GM18502 (cell line): ENCODE measurements at regions not wholly inside any gene's neighbourhood (a gene's known extent, or its start where the extent isn't known, plus 50 kb on each side); places are given as distances from the start of the nearest gene placed in this dataset.

ENCODE experiments used
- ATAC-seq: cut with Tn5 transposase; IDR thresholded peaks from one replicate; pipeline ENCODE4 v1.9.1; 2021; ENCODE audit warnings: mild to moderate bottlenecking; ENCODE audit not compliant: unreplicated experiment, poor library complexity

DNA sequence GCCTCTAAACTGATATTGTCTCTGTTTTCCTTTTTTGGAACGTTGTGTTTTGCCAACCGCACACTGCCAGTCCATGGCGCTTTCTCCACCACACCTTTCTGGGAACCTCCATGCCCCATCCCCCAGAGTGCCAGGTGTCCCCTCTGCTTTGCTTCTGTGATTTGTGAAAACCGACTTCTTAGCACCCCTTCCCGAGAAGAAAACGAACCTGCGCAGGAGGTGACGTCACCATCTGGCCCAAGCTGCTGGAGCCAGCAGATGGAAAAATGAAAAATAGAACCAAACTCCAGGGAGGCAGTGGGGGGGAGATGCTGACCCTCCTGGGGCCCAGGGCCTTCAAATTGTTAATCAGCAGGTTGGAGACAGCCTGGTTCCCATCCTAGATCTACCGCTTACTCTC, 103.8 kb downstream of the HTR5A start:
- no peak for ATAC-seq

DNA sequence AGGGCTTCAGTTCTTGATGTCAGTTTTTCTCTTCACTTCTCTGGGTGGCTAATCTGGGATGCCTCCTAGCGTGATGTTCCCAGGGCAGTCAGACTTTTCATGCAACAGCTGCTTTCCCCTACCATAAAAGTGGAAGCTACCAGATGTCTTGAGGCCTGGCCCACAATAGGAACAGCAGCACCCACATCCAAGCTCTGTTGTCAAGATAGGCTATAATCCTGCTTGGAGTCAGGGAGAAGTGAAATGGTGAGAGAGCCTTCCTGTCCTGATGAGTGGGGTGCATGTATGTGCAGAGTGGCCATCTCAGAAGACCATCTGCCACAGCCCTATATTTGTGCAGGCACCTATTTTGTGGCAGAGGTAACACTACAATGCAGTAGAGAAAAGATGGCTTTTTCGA, 108.0 kb downstream of the HTR5A start:
- ATAC-seq, result no peak

DNA sequence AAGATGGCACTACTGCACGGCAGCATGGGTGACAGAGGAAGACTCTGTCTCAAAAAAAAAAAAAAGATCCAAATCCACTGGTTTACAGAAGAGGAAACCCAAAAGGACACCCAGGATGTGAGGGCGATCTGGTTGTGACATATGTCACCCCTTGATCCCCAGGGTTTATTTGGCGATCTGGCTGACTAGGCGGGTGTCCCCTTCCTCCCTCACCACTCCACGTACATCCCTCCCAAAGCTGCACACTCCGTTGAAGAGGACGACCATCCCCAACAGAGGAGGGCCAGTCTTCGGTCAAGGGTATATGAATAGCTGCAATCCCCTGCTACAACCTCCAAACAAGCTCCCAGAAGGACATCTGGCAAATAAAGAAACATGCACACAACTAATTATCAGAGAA, 111.6 kb downstream of the HTR5A start:
- ATAC-seq, result no peak

DNA sequence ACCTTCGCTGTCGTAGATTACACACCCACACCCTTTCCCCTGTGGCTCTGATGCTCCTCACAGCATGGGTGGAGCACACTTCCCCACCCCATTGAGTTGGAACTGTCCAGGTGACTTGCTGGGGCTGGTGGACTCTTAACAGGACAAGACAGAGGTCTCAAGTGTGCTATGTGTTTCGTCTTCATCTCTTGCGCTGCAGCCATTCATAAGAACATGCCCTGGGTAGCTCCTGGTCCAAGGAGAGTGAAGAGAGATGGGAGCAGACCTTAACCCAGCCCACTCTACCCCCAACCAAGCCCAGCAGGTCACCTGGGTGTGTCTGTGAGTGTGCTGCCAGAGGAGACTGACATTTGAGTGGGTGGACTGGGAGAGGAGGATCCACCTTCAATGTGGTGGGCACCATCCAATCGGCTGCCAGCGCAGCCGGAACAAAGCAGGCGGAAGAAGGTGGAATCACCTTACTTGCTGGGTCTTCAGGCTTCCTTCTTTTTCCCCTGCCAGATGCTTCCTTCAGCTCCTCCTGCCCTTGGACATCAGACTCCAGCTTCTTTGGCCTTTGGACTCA, 112.4 kb downstream of the HTR5A start:
- no peak for ATAC-seq

DNA sequence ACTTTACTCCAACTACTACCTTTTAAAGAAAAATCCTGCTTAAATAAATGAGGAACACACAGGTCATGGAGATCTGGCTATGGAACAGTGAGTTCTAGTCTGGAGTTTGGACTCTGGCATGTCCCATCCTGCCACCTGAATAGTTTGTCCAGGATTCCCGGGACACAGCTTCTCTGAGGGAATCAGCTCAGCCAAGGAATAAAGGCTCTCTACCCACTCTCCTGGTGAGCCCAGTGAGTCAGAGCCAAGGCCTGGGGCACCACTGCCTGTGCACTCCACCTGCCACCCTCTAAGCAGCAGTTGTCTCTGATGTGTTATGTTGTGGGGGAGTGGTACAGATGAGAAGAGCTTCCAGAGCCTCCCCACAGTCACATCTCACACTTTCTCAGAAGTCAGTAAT, 113.5 kb downstream of the HTR5A start:
- no peak for ATAC-seq

DNA sequence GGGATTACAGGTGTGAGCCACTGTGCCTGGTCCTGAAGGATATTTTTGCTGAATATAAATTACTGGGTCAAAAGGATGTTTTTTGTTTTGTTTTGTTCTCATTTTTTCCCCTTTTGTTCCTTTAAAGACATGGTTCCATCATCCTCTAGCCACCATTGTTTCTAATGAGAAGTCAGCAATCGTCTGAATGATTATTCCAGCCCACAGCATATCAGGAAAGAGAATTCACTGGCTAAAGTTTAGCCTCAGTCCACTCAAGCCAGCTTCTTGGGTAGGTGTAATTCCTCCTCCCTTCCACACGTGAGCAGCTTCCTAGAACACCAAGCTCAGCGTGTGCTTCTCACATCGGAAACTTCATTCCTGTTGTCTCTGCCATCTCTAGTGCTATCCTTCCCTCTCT, 112.8 kb upstream of the INSIG1 start:
- ATAC-seq, result no peak

DNA sequence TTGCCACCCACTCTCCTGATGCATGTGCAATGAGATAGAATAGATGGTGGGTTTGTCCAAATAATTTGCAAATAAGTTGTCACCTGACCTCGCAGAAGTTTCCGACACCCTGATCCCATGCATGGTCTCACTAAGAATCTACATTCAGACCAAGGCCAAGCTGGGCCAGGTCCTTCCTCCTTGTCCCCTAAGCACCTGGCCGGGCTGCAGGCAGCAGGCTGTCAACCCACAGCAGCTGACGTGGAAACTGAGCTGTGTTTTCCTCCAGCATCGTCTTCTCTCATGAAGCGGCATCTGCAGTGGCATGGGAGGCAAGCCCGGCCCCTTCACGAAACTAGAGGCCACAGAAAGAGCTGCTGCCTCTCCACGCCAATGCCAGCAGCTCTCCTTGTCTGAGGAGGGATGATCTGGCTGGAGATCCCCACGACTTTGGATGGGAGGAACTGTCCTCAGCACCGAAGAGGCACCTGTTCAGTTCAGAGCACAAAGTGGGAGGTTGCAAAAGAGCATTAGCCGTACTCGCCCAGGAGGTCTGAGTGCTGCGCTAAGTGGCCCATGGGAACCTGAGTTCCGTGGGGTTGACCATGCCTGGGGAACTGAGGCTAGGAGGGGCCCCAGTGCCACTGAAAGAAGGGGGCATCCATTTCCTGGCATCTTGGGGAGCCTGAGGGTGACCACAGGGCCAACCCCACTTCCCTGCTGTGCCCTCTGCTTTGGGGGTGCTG, 110.5 kb upstream of the INSIG1 start:
- no peak for ATAC-seq

DNA sequence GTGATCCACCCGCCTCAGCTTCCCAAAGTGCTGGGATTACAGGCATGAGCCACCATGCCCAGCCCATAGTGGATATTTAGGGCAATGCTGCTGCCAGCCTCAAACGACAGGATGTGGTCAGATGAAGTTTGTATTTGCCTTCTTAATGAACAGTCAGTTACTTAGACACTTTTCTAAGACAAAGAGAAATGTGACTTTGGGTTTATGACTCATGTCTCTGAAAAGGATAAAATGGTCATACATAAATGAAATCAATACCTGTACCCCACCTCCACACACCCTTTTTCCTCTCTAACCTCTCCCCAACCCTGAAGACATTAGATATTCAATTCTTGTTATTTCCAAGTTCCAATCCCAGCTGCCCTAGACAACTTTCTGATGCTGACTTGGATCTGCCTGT, 109.3 kb upstream of the INSIG1 start:
- ATAC-seq, result no peak

DNA sequence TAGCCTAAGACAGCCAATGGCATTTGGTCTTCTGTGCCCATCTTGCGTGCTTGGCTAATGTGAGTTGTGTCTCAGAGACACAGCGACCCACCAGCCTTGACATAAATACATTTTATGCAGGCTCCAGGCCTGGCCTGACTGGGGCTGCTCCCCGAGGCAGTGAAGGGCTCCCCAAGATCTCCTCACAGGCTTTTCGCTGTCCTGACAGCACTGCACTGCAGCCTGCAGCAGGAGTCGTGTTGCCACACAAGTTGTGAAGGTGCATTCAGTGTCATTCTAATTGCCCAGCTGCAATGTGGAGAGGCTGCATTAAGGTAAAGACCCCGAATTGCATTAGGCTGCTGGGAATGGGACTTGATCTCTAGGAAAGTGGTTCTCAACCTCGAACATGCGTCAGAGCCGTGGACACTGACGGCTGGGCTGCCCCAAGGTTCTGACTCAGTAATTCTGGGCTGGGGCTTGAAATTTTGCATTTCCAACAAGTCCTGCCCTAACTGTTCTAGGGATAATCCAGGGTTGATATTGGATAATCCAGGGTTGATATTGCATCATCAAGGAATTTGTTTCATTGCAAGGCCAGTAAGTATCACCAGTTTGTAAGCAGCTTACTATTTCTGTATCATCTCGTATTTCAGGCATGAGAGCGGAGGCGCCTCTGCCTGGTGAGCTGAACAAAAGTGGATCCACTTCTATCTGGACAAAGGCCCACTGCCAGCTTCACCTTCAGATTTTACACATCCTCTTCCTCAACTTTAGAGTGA, 108.7 kb upstream of the INSIG1 start:
- no peak for ATAC-seq

DNA sequence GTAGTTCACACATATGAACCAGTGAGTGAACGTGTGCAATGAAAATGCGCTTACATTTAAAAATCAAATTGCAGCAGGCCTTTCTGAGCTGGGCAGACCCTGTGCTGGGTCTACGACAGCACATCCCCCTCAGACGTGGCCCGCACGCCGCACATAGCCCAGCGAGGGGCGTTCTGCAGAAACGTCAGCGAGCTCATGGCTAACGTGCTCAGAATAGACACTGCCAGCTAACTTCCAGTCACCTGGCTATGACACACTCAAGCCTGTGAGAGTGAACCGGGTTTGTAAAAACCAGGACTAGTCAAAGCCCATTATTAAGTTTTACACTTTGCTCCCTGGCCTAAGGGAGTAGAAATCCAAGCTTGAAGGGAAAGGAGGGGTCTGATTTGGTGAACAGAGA, 108.1 kb upstream of the INSIG1 start:
- no peak for ATAC-seq

DNA sequence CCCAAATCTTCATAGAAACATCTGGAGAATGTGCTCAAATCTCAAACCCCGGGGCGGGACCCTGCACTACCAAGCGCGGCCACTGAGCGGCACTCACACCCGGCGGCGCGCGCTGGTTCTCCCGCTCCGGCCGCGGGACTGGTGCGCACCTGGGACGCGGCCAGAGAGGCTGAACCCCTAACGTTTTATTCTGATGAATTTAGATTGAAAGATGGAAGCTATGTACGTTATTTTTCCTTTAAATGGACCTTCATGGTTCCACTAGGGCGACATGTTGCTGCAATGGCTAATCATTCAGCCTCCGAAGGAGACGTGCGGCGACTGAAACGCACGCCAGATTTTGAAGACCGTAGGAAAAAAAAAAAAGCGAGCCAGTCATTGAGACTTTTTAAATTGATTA, 107.0 kb upstream of the INSIG1 start:
- peak; percentile 70 for ATAC-seq

DNA sequence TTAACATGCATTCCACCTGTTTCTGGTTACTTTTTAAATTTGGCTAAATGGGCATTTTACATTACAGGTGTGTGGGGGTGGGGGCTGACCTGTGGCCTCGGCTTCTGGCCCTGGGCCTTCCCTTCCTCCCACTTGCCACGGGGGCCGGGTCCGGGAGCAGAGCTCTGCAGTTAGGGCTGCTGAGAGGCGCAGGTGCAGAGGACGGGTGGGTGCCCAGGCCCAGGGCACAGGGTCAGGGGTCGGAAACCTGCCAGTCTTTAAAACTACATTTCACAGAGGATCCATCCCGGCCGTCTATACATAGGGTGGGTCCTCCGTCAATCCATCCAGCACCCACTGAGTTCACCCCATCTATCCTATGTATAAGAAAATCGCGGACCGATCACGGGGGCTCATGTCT, 106.5 kb upstream of the INSIG1 start:
- no peak for ATAC-seq

DNA sequence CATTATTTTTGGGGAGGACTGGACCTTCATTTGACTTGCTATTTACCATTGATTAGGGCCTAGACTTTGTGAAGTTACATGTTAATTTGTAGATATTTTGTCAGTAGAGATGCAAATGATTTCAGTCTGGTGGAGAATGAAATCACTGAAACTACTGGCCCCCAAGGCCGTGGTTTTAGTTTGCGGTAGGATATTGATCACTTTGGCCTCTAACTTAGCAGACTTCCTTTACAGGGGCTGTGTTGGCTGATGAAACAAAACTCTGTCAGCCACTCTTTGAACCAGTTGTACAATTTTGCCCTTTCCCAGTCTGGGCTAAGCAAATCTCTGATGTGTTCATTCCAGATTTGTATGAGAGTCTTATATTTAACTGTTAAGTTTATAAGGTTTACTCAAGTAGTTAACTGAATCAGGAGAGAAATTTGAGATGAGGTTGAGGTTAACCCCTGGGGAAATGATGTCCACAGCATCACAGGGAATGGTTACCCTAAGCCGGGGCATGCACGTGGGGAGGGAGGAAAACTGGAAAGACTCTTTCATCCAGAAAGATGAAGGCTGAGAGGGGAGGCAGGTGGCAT, 105.7 kb upstream of the INSIG1 start:
- ATAC-seq, result peak; percentile 63

DNA sequence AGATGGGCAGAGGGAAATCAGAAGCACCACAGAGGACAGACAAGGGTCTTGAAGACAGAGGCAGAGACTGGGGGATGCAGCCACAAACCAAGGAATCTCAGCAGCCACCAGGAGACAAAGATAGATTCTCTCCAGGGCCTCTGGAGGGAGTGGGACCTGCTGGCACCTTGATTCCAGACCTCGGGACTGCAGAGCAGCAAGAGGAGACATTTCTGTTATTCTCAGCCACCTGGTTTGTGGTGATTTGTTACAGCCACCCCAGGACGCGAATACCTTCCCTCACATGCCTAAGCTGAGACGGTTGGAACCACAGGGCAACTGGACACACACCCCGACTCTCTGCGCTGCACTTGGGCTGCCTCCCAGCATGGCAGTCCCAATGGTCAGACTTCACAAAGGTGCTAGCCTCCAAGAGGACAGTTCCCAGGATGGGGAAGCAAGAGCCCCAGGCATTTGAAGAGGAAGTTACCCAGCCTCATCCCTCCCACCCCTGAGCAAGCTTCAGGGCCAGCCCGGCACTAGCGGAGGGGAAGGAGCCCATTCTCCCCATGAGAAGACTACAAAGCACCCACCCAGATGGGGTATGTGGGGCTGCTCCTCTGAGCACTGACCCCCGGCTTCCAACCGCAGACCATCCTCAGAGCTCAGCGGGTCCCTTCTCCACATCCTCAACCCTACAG, 104.6 kb upstream of the INSIG1 start:
- ATAC-seq, result no peak

DNA sequence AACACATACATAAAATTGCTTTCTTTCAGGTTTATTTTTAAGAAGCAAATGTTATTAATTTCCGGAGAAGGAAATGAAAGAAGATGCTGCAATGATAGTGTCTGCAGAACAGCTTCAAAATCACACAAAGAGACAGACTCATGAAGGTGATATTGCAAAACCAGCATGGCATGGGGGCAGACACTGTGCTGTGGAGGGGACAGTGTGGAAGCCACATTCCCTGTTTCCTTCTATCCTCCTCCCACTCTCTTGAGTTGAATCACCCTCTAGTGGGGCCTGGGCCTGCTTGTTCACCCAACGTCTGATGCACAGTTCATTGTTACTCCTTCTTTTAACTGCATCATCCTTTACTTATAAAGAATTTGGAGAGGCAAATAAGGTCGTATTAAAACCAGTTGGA, 104.0 kb upstream of the INSIG1 start:
- no peak for ATAC-seq

DNA sequence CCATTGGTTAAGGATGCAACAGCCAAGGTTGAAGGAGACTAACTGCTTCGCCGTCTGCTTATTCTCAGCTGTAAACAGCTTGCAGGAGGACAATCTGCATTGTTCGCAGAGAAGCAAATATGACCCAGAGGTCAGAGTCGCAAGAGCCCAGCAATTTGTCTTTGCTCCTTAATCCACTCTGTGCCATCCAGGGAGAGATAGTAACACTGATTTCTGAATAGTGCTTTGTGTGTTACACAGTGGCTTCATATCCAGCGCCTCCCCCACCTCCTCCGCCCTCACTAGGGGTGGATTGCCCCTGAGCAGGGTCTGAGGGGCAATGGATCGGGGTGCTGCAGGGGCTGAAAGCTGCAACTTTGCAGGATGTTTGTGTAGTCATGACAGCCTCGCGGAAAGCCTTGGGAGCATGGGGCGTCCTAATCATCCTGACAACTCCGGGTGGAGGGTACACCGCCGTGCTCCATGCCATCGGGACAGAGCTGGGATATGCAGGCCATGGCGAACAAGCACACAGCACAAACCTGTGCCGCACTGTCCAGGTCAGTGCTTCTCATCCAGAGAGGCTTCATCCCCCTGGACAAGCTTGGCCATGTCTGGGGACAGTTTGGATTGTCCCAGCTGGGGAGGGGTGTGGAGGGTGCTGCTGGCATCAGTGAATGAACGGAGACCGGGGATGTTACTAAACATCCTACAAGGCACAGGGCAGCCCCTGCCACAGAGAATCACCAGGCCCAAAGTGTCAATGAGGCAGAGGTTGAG, 103.1 kb upstream of the INSIG1 start:
- ATAC-seq, result no peak

DNA sequence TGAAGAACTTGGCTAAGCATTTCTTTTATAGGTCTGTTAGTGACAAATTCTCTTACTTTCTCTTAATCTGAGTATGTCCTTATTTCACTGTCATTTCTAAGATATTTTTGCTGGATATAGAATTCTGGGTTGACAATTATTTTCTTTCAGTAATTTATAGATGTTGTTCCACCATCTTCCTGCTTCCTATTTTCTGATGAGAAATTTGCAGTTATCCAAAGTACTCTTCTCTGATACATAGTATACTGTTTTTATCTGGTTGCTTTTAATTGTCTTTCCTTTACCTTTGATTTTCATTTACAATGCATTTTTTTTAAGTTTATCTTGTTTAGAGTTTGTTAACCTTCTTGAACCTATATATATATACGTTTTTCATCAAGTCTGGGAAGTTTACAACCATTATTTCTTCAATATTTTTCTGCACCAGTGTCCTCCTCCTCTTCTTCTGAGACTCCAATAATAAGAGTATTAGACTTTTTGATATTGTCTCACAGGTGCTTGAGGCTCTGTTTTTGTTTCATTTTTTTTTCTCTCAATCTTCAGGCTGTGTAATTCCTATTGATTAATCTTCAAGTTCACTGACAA, 101.6 kb upstream of the INSIG1 start:
- no peak for ATAC-seq

DNA sequence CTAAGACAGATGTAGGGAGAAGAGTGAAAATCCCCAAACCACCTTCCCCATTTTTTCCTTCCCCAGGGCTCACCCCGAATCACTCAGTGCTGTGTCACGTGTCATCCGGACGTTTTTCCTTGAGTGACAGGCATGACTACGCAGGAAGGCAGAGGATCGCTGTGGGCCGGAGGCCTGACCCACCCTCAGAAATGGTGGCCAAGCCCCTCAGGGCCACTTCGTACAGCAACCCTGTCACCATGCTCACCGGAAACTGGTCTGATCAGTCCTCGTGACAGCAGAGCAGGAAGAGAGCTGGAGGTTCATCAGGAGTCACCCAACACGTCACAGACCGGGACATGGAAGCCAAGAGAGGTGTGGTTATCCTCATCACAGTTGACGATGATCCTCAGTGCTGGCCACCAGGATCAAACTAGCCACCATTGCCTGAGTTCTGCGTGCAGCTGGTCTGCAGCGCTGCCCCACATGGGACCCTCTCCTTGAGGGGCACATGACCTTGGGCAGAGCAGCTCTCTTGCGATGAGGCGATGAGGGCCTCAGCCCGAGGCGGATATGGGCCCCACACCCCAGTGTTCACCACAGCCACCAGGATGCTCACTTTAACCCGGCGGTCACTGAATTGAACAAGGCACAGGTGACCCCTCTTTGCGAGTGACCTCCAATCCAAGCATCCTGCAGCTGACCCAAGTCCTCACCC, 99.3 kb upstream of the INSIG1 start:
- ATAC-seq, result no peak
